ENCODE measurements at regions not wholly inside any gene's neighbourhood (a gene's known extent, or its start where the extent isn't known, plus 50 kb on each side); places are given as distances from the start of the nearest gene placed in this dataset.

DNA sequence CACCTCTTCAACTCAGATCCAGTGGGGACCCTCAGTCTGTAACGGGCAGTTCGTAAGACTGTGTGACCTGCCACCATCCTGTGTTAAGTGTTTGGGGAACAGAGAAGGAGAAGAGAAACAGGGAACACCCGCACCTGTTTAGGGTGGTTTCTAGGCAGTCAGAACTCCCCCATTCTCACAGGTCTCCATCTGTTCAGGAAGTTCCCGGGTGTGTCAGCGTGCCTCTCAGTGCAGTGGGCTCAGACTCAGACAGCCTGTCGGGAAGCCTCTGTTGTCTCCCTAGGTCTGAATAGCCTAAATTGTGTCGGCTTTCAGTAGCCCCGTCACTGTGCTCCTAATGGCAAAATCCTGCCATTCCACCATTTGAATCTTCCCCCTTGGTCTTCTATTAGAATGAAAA is 256.6 kb downstream of the LOXHD1 start:
- H3K27me3 ChIP-seq (ENCODE audit: insufficient read depth, low read length), result no peaks in the 10 kb centered on the region
- no peak for ATAC-seq
- H3K4me1 ChIP-seq (ENCODE audit: control insufficient read depth in 1 of 2, insufficient read depth in 2 of 2, low read length in 2 of 2), result no peaks in the 10 kb centered on the region
- H3K79me2 ChIP-seq (ENCODE audit: insufficient read depth, low read length), result no peaks in the 10 kb centered on the region
- no peaks in the 10 kb centered on the region for H4K20me1 ChIP-seq (ENCODE audit: insufficient read depth)
- H3K36me3 ChIP-seq (ENCODE audit: control insufficient read depth in 1 of 2, insufficient read depth in 2 of 2, low read length in 2 of 2), result no peaks in the 10 kb centered on the region
- H3K27ac ChIP-seq (ENCODE audit: low read depth, low read length), result no peak overlapping the region
- no peaks in the 10 kb centered on the region for H3K9me2 ChIP-seq (ENCODE audit: insufficient read depth)
- intact Hi-C loops (cut with micrococcal nuclease), result no loop called here
- no peak overlapping the region for H3K4me3 ChIP-seq (replicated peaks in 1 of 2; ENCODE audit: low read depth in 1 of 2, low read length in 2 of 2)
- POLR2A ChIA-PET, result no interaction called here
- no TSS peak for BruUV-seq (replicated peaks)
- RAD21 ChIA-PET (ENCODE audit: low non-redundant PET in 1 of 2, low total read pairs in 2 of 2, uncharacterized antibody in 2 of 2, unreplicated experiment in 2 of 2), result no interaction called here
- H3K9me3 ChIP-seq (ENCODE audit: control insufficient read depth in 1 of 2, insufficient read depth in 1 of 2, low read depth in 1 of 2, low read length in 2 of 2), result no peaks in the 10 kb centered on the region
- H3K4me2 ChIP-seq (ENCODE audit: low read length), result no peak overlapping the region
- no peak for TF ChIP-seq ZBTB33 (IDR thresholded peaks at IDR 0.05; ENCODE audit: extremely low read depth, insufficient replicate concordance, low read length)
- CTCF ChIA-PET, result no interaction called here
- H3K9ac ChIP-seq (ENCODE audit: low read length), result no peak overlapping the region
- H2AFZ ChIP-seq (ENCODE audit: low read depth, low read length, poor library complexity, severe bottlenecking), result no peak overlapping the region
- no peak for DNase-seq (ENCODE audit: low read depth, low spot score)

GRCh38 chr18:46401486-46402070 is 255.4 kb downstream of the LOXHD1 start:
- POLR2A ChIA-PET, result no interaction called here
- BruUV-seq (replicated peaks), result no TSS peak
- Histone ChIP-seq H2AFZ (ENCODE audit: low read depth, low read length, poor library complexity, severe bottlenecking) (no peak overlapping the region), H3K4me2 (ENCODE audit: low read length) (no peak overlapping the region), H3K36me3 (ENCODE audit: control insufficient read depth in 1 of 2, insufficient read depth in 2 of 2, low read length in 2 of 2) (no peaks in the 10 kb centered on the region), H4K20me1 (ENCODE audit: insufficient read depth) (no peaks in the 10 kb centered on the region), H3K9me3 (ENCODE audit: control insufficient read depth in 1 of 2, insufficient read depth in 1 of 2, low read depth in 1 of 2, low read length in 2 of 2) (no peaks in the 10 kb centered on the region), H3K79me2 (ENCODE audit: insufficient read depth, low read length) (no peaks in the 10 kb centered on the region), H3K27me3 (ENCODE audit: insufficient read depth, low read length) (no peaks in the 10 kb centered on the region), H3K9me2 (ENCODE audit: insufficient read depth) (no peaks in the 10 kb centered on the region), H3K9ac (ENCODE audit: low read length) (no peak overlapping the region), H3K4me3 (replicated peaks in 1 of 2; ENCODE audit: low read depth in 1 of 2, low read length in 2 of 2) (no peak overlapping the region), H3K27ac (ENCODE audit: low read depth, low read length) (no peak overlapping the region), H3K4me1 (ENCODE audit: control insufficient read depth in 1 of 2, insufficient read depth in 2 of 2, low read length in 2 of 2) (no peaks in the 10 kb centered on the region)
- CTCF ChIA-PET, result no interaction called here
- TF ChIP-seq RAD21 (IDR thresholded peaks at IDR 0.05; ENCODE audit: low read depth) (no peak), EZH2 (IDR thresholded peaks at IDR 0.05) (no peak), SRF (IDR thresholded peaks at IDR 0.05; ENCODE audit: low read depth) (no peak), FOSL1 (IDR thresholded peaks at IDR 0.05; ENCODE audit: low read depth) (no peak), TCF7L2 (IDR thresholded peaks at IDR 0.05; ENCODE audit: borderline replicate concordance, extremely low read depth, insufficient read depth, insufficient read length) (no peak), YY1 (IDR thresholded peaks at IDR 0.05; ENCODE audit: extremely low read depth, insufficient replicate concordance, low read depth, low read length) (no peak), EZH2phosphoT487 (IDR thresholded peaks at IDR 0.05; ENCODE audit: borderline replicate concordance) (no peak), ZBTB33 (IDR thresholded peaks at IDR 0.05; ENCODE audit: extremely low read depth, insufficient replicate concordance, low read length) (no peak), JUND (IDR thresholded peaks at IDR 0.05) (no peak), CBX3 (IDR thresholded peaks at IDR 0.05; ENCODE audit: low read depth) (no peak), SP1 (IDR thresholded peaks at IDR 0.05; ENCODE audit: low read depth) (no peak), EGR1 (IDR thresholded peaks at IDR 0.05; ENCODE audit: low read depth) (no peak)
- TF ChIP-seq, protein P1, sequence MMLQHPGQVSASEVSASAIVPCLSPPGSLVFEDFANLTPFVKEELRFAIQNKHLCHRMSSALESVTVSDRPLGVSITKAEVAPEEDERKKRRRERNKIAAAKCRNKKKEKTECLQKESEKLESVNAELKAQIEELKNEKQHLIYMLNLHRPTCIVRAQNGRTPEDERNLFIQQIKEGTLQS (IDR thresholded peaks at IDR 0.05), result no peak
- TF ChIP-seq, protein P2, sequence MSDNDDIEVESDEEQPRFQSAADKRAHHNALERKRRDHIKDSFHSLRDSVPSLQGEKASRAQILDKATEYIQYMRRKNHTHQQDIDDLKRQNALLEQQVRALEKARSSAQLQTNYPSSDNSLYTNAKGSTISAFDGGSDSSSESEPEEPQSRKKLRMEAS (IDR thresholded peaks at IDR 0.05), result no peak
- no peak for ATAC-seq
- intact Hi-C loops (cut with micrococcal nuclease), result no loop called here
- no peak for DNase-seq (ENCODE audit: low read depth, low spot score)
- RAD21 ChIA-PET (ENCODE audit: low non-redundant PET in 1 of 2, low total read pairs in 2 of 2, uncharacterized antibody in 2 of 2, unreplicated experiment in 2 of 2), result no interaction called here

All from HCT116 (cell line).